ENCODE measurements at regions not wholly inside any gene's neighbourhood (a gene's known extent, or its start where the extent isn't known, plus 50 kb on each side); places are given as distances from the start of the nearest gene placed in this dataset.

GRCh38 chr3:102926618-102927017 lies 491.8 kb downstream of the ZPLD1 start:
- Histone ChIP-seq H3K4me3 (ENCODE audit: control insufficient read depth in 2 of 3, extremely low read depth in 1 of 3, insufficient read depth in 2 of 3, low read depth in 1 of 3, low read length in 3 of 3) (no peak overlapping the region), H3K9ac (ENCODE audit: control insufficient read depth, extremely low read depth, insufficient read depth, low read length) (no peak overlapping the region), H3K4me2 (ENCODE audit: control insufficient read depth, extremely low read depth, insufficient read depth, low read depth, low read length) (no peak overlapping the region), H3K79me2 (ENCODE audit: control insufficient read depth, insufficient read depth, low read length) (no peaks in the 10 kb centered on the region), H3K36me3 (ENCODE audit: control insufficient read depth in 2 of 2, extremely low read depth in 1 of 2, insufficient read depth in 2 of 2, low read length in 2 of 2) (no peaks in the 10 kb centered on the region), H3K9me1 (ENCODE audit: control insufficient read depth, extremely low read depth, insufficient read depth, low read length) (no peaks in the 10 kb centered on the region), H3K27me3 (ENCODE audit: control insufficient read depth, extremely low read depth, insufficient read depth, low read length) (no peaks in the 10 kb centered on the region), H2AFZ (ENCODE audit: control insufficient read depth, low read length) (no peak overlapping the region), H3K9me3 (ENCODE audit: control insufficient read depth, low read depth, low read length) (no peaks in the 10 kb centered on the region), H3K27ac (ENCODE audit: control insufficient read depth, insufficient read depth, low read length) (no peak overlapping the region), H3K4me1 (ENCODE audit: control insufficient read depth, extremely low read depth, insufficient read depth, low read length) (no peaks in the 10 kb centered on the region), H4K20me1 (ENCODE audit: control insufficient read depth, extremely low read depth, insufficient read depth, low read length) (no peaks in the 10 kb centered on the region)
- dilution Hi-C loops (cut with MboI; ENCODE audit: extremely low pct_ligation_motif_present, low sequenced_read_pairs): no loop called here
- FAIRE-seq (no peak), DNase-seq (ENCODE audit: low read depth, low spot score) (no peak)
- TF ChIP-seq CTCF (optimal IDR thresholded peaks at IDR 0.05 in 1 of 3, IDR thresholded peaks at IDR 0.05 in 1 of 3, conservative IDR thresholded peaks at IDR 0.05 in 1 of 3; ENCODE audit: extremely low read depth in 1 of 3, insufficient read depth in 2 of 3, low read length in 3 of 3) (no peak), EZH2 (IDR thresholded peaks at IDR 0.05; ENCODE audit: low read length) (no peak)

- H3K4me1 ChIP-seq (ENCODE audit: control insufficient read depth, extremely low read depth, insufficient read depth, low read length): no peaks in the 10 kb centered on the region
- H3K27ac ChIP-seq (ENCODE audit: control insufficient read depth, insufficient read depth, low read length): no peak overlapping the region
- H3K9me3 ChIP-seq (ENCODE audit: control insufficient read depth, low read depth, low read length): no peaks in the 10 kb centered on the region
- no peaks in the 10 kb centered on the region for H3K27me3 ChIP-seq (ENCODE audit: control insufficient read depth, extremely low read depth, insufficient read depth, low read length)
- DNase-seq (ENCODE audit: low read depth, low spot score) (no peak), FAIRE-seq (no peak)
- no peak overlapping the region for H3K4me2 ChIP-seq (ENCODE audit: control insufficient read depth, extremely low read depth, insufficient read depth, low read depth, low read length)
- H3K4me3 ChIP-seq (ENCODE audit: control insufficient read depth in 2 of 3, extremely low read depth in 1 of 3, insufficient read depth in 2 of 3, low read depth in 1 of 3, low read length in 3 of 3): no peak overlapping the region
- H3K36me3 ChIP-seq (ENCODE audit: control insufficient read depth in 2 of 2, extremely low read depth in 1 of 2, insufficient read depth in 2 of 2, low read length in 2 of 2): no peaks in the 10 kb centered on the region
- TF ChIP-seq EZH2 (IDR thresholded peaks at IDR 0.05; ENCODE audit: low read length) (no peak), CTCF (optimal IDR thresholded peaks at IDR 0.05 in 1 of 3, IDR thresholded peaks at IDR 0.05 in 1 of 3, conservative IDR thresholded peaks at IDR 0.05 in 1 of 3; ENCODE audit: extremely low read depth in 1 of 3, insufficient read depth in 2 of 3, low read length in 3 of 3) (no peak)
- no peaks in the 10 kb centered on the region for H3K79me2 ChIP-seq (ENCODE audit: control insufficient read depth, insufficient read depth, low read length)
- no peak overlapping the region for H2AFZ ChIP-seq (ENCODE audit: control insufficient read depth, low read length)
- dilution Hi-C loops (cut with MboI; ENCODE audit: extremely low pct_ligation_motif_present, low sequenced_read_pairs): no loop called here
- H3K9me1 ChIP-seq (ENCODE audit: control insufficient read depth, extremely low read depth, insufficient read depth, low read length): no peaks in the 10 kb centered on the region
- no peaks in the 10 kb centered on the region for H4K20me1 ChIP-seq (ENCODE audit: control insufficient read depth, extremely low read depth, insufficient read depth, low read length)
- H3K9ac ChIP-seq (ENCODE audit: control insufficient read depth, extremely low read depth, insufficient read depth, low read length): no peak overlapping the region
Measured at GRCh38 chr3:102933377-102933776, 498.6 kb downstream of the ZPLD1 start.
